GM23338 (cell line): ENCODE measurements at regions not wholly inside any gene's neighbourhood (a gene's known extent, or its start where the extent isn't known, plus 50 kb on each side); places are given as distances from the start of the nearest gene placed in this dataset.

Experiments
- CREB1 ChIP-seq: fragments of 250-450 bp; sonication (Bioruptor Pico); IDR thresholded peaks from 2 replicates; pipeline ENCODE4 v1.5.0; 2020; ENCODE audit warnings: low read depth, mild to moderate bottlenecking, moderate library complexity
- EZH2 ChIP-seq: fragments of 200-600 bp; sonication (generic); IDR thresholded peaks from one replicate; pipeline ENCODE4 v1.8.0; 2017; ENCODE audit warnings: antibody characterized with exemption, mild to moderate bottlenecking, low read depth; ENCODE audit not compliant: unreplicated experiment
- EZH2phosphoT487 ChIP-seq: fragments of 200-600 bp; sonication (generic); IDR thresholded peaks from one replicate; pipeline ENCODE4 v1.8.1; 2018; ENCODE audit warnings: antibody characterized with exemption; ENCODE audit not compliant: unreplicated experiment
- STAT1 ChIP-seq: IDR thresholded peaks from one replicate; pipeline ENCODE4 v1.6.1; 2016; ENCODE audit warnings: antibody characterized with exemption; ENCODE audit not compliant: unreplicated experiment
- ZNF331 ChIP-seq: fragments of 250-450 bp; sonication (Bioruptor Pico); IDR thresholded peaks from 2 replicates; pipeline ENCODE4 v1.5.0; 2020; ENCODE audit warnings: low read depth, mild to moderate bottlenecking, moderate library complexity
- TF ChIP-seq, protein P1 (sequence below): fragments of 250-450 bp; sonication (Bioruptor Pico); IDR thresholded peaks from 2 replicates; pipeline ENCODE4 v1.5.0; 2020; ENCODE audit warnings: mild to moderate bottlenecking, moderate library complexity
- TF ChIP-seq, protein P2 (sequence below): IDR thresholded peaks from 2 replicates; pipeline ENCODE4 v1.6.1; 2016; ENCODE audit warnings: antibody characterized with exemption
- TF ChIP-seq, protein P3 (sequence below), 2 experiments: fragments of 200-600 bp in 1 of 2; sonication (generic) in 1 of 2; conservative IDR thresholded peaks; 2 replicates each; pipeline versions ENCODE4 v1.5.1 to v1.6.1; 2016 to 2017; ENCODE audit warnings: antibody characterized with exemption in 2 of 2, low read depth in 2 of 2, mild to moderate bottlenecking in 2 of 2, moderate library complexity in 1 of 2

DNA sequence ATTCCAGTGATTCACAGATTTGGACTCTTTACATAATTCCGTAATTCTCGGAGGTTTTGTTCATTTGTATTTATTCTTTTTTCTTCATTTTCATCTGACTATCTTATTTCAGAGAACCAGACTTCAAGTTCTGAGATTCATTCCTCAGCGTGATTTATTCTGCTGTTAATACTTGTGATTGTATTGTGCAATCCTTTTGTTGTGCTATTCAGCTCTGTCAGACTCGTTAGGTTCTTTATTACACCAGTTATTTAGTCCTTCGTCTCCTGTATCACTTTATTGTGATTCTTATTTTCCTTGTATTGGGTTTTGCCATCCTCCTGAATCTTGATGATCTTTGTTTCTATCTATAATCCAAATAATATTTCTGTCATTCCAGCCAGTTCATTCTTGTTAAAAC is 529.3 kb upstream of the LRRTM4 start (continued):
- TF ChIP-seq, protein P1, sequence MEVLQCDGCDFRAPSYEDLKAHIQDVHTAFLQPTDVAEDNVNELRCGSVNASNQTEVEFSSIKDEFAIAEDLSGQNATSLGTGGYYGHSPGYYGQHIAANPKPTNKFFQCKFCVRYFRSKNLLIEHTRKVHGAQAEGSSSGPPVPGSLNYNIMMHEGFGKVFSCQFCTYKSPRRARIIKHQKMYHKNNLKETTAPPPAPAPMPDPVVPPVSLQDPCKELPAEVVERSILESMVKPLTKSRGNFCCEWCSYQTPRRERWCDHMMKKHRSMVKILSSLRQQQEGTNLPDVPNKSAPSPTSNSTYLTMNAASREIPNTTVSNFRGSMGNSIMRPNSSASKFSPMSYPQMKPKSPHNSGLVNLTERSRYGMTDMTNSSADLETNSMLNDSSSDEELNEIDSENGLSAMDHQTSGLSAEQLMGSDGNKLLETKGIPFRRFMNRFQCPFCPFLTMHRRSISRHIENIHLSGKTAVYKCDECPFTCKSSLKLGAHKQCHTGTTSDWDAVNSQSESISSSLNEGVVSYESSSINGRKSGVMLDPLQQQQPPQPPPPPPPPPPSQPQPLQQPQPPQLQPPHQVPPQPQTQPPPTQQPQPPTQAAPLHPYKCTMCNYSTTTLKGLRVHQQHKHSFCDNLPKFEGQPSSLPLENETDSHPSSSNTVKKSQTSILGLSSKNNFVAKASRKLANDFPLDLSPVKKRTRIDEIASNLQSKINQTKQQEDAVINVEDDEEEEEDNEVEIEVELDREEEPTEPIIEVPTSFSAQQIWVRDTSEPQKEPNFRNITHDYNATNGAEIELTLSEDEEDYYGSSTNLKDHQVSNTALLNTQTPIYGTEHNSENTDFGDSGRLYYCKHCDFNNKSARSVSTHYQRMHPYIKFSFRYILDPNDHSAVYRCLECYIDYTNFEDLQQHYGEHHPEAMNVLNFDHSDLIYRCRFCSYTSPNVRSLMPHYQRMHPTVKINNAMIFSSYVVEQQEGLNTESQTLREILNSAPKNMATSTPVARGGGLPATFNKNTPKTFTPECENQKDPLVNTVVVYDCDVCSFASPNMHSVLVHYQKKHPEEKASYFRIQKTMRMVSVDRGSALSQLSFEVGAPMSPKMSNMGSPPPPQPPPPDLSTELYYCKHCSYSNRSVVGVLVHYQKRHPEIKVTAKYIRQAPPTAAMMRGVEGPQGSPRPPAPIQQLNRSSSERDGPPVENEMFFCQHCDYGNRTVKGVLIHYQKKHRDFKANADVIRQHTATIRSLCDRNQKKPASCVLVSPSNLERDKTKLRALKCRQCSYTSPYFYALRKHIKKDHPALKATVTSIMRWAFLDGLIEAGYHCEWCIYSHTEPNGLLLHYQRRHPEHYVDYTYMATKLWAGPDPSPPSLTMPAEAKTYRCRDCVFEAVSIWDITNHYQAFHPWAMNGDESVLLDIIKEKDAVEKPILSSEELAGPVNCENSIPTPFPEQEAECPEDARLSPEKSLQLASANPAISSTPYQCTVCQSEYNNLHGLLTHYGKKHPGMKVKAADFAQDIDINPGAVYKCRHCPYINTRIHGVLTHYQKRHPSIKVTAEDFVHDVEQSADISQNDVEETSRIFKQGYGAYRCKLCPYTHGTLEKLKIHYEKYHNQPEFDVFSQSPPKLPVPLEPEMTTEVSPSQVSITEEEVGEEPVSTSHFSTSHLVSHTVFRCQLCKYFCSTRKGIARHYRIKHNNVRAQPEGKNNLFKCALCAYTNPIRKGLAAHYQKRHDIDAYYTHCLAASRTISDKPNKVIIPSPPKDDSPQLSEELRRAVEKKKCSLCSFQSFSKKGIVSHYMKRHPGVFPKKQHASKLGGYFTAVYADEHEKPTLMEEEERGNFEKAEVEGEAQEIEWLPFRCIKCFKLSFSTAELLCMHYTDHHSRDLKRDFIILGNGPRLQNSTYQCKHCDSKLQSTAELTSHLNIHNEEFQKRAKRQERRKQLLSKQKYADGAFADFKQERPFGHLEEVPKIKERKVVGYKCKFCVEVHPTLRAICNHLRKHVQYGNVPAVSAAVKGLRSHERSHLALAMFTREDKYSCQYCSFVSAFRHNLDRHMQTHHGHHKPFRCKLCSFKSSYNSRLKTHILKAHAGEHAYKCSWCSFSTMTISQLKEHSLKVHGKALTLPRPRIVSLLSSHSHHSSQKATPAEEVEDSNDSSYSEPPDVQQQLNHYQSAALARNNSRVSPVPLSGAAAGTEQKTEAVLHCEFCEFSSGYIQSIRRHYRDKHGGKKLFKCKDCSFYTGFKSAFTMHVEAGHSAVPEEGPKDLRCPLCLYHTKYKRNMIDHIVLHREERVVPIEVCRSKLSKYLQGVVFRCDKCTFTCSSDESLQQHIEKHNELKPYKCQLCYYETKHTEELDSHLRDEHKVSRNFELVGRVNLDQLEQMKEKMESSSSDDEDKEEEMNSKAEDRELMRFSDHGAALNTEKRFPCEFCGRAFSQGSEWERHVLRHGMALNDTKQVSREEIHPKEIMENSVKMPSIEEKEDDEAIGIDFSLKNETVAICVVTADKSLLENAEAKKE: no peak
- TF ChIP-seq, protein P2, sequence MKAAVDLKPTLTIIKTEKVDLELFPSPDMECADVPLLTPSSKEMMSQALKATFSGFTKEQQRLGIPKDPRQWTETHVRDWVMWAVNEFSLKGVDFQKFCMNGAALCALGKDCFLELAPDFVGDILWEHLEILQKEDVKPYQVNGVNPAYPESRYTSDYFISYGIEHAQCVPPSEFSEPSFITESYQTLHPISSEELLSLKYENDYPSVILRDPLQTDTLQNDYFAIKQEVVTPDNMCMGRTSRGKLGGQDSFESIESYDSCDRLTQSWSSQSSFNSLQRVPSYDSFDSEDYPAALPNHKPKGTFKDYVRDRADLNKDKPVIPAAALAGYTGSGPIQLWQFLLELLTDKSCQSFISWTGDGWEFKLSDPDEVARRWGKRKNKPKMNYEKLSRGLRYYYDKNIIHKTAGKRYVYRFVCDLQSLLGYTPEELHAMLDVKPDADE: no peak
- TF ChIP-seq, protein P3, sequence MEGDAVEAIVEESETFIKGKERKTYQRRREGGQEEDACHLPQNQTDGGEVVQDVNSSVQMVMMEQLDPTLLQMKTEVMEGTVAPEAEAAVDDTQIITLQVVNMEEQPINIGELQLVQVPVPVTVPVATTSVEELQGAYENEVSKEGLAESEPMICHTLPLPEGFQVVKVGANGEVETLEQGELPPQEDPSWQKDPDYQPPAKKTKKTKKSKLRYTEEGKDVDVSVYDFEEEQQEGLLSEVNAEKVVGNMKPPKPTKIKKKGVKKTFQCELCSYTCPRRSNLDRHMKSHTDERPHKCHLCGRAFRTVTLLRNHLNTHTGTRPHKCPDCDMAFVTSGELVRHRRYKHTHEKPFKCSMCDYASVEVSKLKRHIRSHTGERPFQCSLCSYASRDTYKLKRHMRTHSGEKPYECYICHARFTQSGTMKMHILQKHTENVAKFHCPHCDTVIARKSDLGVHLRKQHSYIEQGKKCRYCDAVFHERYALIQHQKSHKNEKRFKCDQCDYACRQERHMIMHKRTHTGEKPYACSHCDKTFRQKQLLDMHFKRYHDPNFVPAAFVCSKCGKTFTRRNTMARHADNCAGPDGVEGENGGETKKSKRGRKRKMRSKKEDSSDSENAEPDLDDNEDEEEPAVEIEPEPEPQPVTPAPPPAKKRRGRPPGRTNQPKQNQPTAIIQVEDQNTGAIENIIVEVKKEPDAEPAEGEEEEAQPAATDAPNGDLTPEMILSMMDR (conservative IDR thresholded peaks at IDR 0.05; ENCODE audit: low read depth in 2 of 2): no peak
- TF ChIP-seq EZH2 (no peak), EZH2phosphoT487 (no peak), ZNF331 (CRISPR knock-in tag) (no peak), STAT1 (no peak), CREB1 (CRISPR knock-in tag) (no peak)
